KMS-11 (cell line): ENCODE measurements at regions not wholly inside any gene's neighbourhood (a gene's known extent, or its start where the extent isn't known, plus 50 kb on each side); places are given as distances from the start of the nearest gene placed in this dataset.

ENCODE experiments used
- H2AFZ ChIP-seq: fragments of 200-600 bp; sonication (generic); 2 replicates; pipeline ENCODE4 v1.6.1; 2016; ENCODE audit warnings: antibody characterized with exemption, mixed run types, low read depth
- H3K27ac ChIP-seq: fragments of 200-600 bp; sonication (generic); 2 replicates; pipeline ENCODE4 v1.6.1; 2016; ENCODE audit warnings: mild to moderate bottlenecking, mixed run types
- H3K27me3 ChIP-seq: fragments of 200-600 bp; sonication (generic); 2 replicates; pipeline ENCODE4 v1.6.1; 2017; ENCODE audit warnings: mild to moderate bottlenecking, low read depth, mixed run types, moderate library complexity; ENCODE audit not compliant: insufficient read depth
- H3K36me3 ChIP-seq: fragments of 200-600 bp; sonication (generic); 2 replicates; pipeline ENCODE4 v1.6.1; 2017; ENCODE audit warnings: mild to moderate bottlenecking, mixed run types; ENCODE audit not compliant: insufficient read depth
- H3K4me1 ChIP-seq: fragments of 200-600 bp; sonication (generic); 2 replicates; pipeline ENCODE4 v1.6.1; 2016; ENCODE audit warnings: mild to moderate bottlenecking, low read depth, mixed run types; ENCODE audit not compliant: poor library complexity, severe bottlenecking
- H3K4me2 ChIP-seq: fragments of 200-600 bp; sonication (generic); 2 replicates; pipeline ENCODE4 v1.7.0; 2016; ENCODE audit warnings: mild to moderate bottlenecking, mixed run types
- H3K4me3 ChIP-seq: fragments of 200-600 bp; sonication (generic); IDR thresholded peaks from 2 replicates; pipeline ENCODE4 v1.6.1; 2017; ENCODE audit warnings: low read depth, low read length, mixed read lengths; ENCODE audit not compliant: insufficient read depth
- H3K79me2 ChIP-seq: fragments of 200-600 bp; sonication (generic); 2 replicates; pipeline ENCODE4 v1.6.1; 2016; ENCODE audit warnings: low read depth, mixed run types; ENCODE audit not compliant: insufficient read depth
- H3K9ac ChIP-seq: fragments of 200-600 bp; sonication (generic); 2 replicates; pipeline ENCODE4 v1.6.1; 2016; ENCODE audit warnings: mild to moderate bottlenecking, mixed run types
- H4K20me1 ChIP-seq: fragments of 200-600 bp; sonication (generic); 2 replicates; pipeline ENCODE4 v1.6.1; 2016; ENCODE audit warnings: mild to moderate bottlenecking, mixed run types; ENCODE audit not compliant: insufficient read depth
- CTCF ChIP-seq: fragments of 200-600 bp; sonication (generic); conservative IDR thresholded peaks from 2 replicates; pipeline ENCODE4 v1.6.1; 2017; ENCODE audit warnings: low read depth, mild to moderate bottlenecking, antibody characterized with exemption, low read length, moderate library complexity, mixed read lengths

- Histone ChIP-seq H3K27ac (no peak overlapping the region), H3K4me3 (no peak overlapping the region), H3K9ac (no peak overlapping the region), H3K4me2 (no peak overlapping the region), H4K20me1 (no peaks in the 10 kb centered on the region), H2AFZ (no peak overlapping the region), H3K79me2 (no peaks in the 10 kb centered on the region), H3K36me3 (no peaks in the 10 kb centered on the region), H3K27me3 (no peaks in the 10 kb centered on the region), H3K4me1 (no peaks in the 10 kb centered on the region)
- TF ChIP-seq CTCF, result no peak
These were observed 120.8 kb upstream of the TMEFF2 start for GRCh38 chr2:192315543-192315942.

DNA sequence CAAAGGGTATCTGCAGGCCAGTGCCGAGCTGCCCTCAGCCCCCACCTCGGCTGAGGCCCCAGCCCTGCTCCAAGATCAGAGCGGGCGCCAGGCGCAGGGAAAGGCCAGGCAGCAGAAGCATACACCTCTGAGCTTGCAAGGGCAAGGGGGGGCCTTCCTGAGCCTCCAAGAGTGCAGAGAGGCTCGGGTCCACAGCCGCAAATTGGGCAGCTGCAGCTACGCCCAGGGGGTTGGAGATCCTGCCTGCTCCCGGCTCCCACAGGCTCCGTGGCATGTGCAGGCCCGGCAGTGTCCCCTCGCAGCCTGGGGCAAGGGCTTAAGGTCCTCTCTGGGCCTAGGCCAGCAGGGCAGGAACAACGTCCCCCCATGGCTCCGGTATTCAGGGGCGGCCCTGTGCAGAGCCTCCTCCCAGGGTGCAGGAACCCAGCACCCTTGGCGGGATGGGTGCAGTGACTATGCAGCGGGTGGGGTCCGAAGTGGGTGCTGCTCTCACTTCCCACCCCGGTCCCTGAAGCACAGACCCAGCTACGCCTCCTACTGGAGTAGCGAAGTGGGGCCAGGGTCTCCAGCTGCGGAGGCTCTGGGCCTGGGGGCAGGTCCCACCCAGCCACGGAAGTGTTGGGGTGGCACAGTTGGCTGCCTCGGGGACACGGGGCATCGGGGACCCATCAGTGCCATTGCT lies 120.2 kb upstream of the TMEFF2 start:
- H3K27ac ChIP-seq, result no peak overlapping the region
- no peak overlapping the region for H3K9ac ChIP-seq
- no peaks in the 10 kb centered on the region for H3K79me2 ChIP-seq
- H3K36me3 ChIP-seq, result no peaks in the 10 kb centered on the region
- H3K4me1 ChIP-seq, result no peaks in the 10 kb centered on the region
- no peak overlapping the region for H3K4me2 ChIP-seq
- no peak overlapping the region for H2AFZ ChIP-seq
- no peak for TF ChIP-seq CTCF
- no peaks in the 10 kb centered on the region for H3K27me3 ChIP-seq
- H3K4me3 ChIP-seq, result no peak overlapping the region
- no peaks in the 10 kb centered on the region for H4K20me1 ChIP-seq

DNA sequence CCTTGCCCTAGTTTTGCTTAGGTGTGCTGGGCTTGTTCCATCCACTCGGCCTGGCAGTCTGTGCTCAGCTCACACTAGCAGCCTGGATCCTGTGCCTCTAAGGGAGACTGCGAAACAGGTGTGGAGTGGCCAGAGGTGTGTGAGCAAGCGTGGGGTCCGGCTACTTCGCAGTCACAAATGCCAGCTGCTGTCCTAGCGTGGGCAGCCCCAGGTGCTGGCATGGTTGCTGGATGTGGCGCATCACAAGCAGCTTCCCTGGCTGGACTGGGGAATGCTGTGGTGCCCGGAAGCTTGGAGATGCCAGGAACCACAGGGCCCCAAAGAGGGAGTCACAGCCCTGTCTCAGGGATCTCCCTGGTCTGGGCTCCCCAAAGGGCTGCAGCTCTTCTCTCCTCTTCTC lies 119.0 kb upstream of the TMEFF2 start:
- H3K79me2 ChIP-seq, result no peaks in the 10 kb centered on the region
- no peak overlapping the region for H3K9ac ChIP-seq
- H3K27me3 ChIP-seq, result no peaks in the 10 kb centered on the region
- no peaks in the 10 kb centered on the region for H3K36me3 ChIP-seq
- no peaks in the 10 kb centered on the region for H3K4me1 ChIP-seq
- no peak overlapping the region for H3K4me2 ChIP-seq
- H3K27ac ChIP-seq, result no peak overlapping the region
- H3K4me3 ChIP-seq, result no peak overlapping the region
- H4K20me1 ChIP-seq, result no peaks in the 10 kb centered on the region
- no peak overlapping the region for H2AFZ ChIP-seq
- no peak for TF ChIP-seq CTCF

GRCh38 chr2:192311701-192312460 lies 117.1 kb upstream of the TMEFF2 start:
- Histone ChIP-seq H3K4me2 (no peak overlapping the region), H2AFZ (no peak overlapping the region), H3K27me3 (no peaks in the 10 kb centered on the region), H4K20me1 (no peaks in the 10 kb centered on the region), H3K27ac (no peak overlapping the region), H3K9ac (no peak overlapping the region), H3K4me1 (no peaks in the 10 kb centered on the region), H3K79me2 (no peaks in the 10 kb centered on the region), H3K4me3 (no peak overlapping the region), H3K36me3 (no peaks in the 10 kb centered on the region)
- no peak for TF ChIP-seq CTCF
